GM18519 (cell line): ENCODE measurements at regions not wholly inside any gene's neighbourhood (a gene's known extent, or its start where the extent isn't known, plus 50 kb on each side); places are given as distances from the start of the nearest gene placed in this dataset.
"Not testable (repeated sequence)": the region's sequence is repeated elsewhere in the genome, so short reads cannot be mapped to it uniquely, and the experiment has no call there.

Source experiments
- ATAC-seq: cut with Tn5 transposase; IDR thresholded peaks from one replicate; pipeline ENCODE4 v1.9.1; 2021; ENCODE audit warnings: mild to moderate bottlenecking, moderate library complexity; ENCODE audit not compliant: unreplicated experiment, low FRiP score

GRCh38 chr2:52445686-52446085 is 1321.9 kb upstream of the CHAC2 start:
- no peak for ATAC-seq

GRCh38 chr2:52431352-52431760 is 1336.2 kb upstream of the CHAC2 start:
- no peak for ATAC-seq

GRCh38 chr2:52429740-52430139 is 1337.9 kb upstream of the CHAC2 start:
- no peak for ATAC-seq

- no peak for ATAC-seq
Measured at GRCh38 chr2:52429171-52429570, 1338.4 kb upstream of the CHAC2 start.

GRCh38 chr2:52428224-52428623 is 1339.4 kb upstream of the CHAC2 start:
- ATAC-seq, result no peak

- no peak for ATAC-seq
Measured at GRCh38 chr2:52423655-52424054, 1343.9 kb upstream of the CHAC2 start.

GRCh38 chr2:52423111-52423510 is 1344.5 kb upstream of the CHAC2 start:
- no peak for ATAC-seq

- no peak for ATAC-seq
Measured at GRCh38 chr2:52416340-52416739, 1351.3 kb upstream of the CHAC2 start.

DNA sequence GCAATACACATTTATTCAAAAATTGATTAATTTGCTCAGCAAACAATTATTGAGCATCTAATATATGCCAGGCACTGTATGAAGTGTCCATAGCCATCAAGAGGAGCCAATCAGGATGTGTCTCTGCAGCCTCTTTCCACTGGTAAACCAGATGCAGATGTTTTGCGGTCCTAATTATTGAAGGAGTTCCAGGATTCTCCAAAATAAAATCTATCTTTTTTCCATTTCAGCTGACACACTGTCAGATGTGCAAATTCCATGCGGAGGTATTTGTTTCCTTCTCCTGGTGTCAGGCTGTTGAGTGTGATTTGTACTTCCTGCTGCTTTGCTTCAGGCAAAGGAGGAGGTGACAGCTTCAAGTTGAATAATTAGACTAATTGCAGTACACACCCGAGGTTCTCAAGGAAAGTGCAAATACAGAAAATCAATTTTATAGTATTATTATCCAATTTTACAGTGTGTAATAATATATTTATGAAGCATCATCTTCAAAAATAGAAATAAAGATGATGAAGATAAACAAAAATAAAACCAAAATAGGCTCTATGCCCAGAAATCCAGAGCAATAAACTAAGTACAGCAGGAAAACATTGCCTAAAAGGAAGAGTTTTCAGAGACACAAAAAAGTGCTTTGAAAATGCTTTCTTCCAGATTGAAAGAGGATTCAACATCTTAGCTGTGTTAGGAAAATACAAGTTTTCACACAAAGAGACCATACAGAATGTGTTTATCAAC is 1352.9 kb upstream of the CHAC2 start:
- no peak for ATAC-seq

DNA sequence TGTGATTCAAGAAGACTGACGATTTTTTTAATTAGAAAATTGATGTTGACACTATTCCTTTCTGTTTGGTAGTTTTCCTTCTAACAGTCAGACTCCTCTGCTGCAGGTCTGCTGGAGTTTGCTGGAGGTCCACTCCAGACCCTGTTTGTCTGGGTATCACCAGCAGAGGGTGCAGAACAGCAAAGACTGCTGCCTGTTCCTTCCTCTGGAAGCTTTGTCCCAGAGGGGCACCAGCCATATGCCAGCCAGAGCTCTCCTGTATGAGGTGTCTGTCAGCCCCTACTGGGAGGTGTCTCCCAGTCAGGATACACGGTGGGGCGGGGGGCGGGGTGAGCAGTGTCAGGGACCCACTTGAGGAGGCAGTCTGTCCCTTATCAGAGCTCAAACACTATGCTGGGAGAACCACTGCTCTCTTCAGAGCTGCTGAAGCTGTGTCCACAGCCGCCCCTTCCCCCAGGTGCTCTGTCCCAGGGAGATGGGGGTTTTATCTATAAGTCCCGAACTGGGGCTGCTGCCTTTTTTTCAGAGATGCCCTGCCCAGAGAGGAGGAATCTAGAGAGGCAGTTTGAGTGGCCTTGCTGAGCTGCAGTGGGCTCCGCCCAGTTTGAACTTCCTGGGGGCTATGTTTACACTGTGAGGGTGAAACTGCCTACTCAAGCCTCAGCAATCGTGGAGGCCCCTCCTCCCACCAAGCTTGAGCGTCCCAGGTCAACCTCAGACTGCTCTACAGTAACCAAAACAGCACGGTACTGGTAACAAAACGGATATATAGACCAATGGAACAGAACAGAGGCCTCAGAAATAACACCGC is 1358.1 kb upstream of the CHAC2 start:
- not testable (repeated sequence) for ATAC-seq

- ATAC-seq, result no peak
Measured at GRCh38 chr2:52405980-52406379, 1361.6 kb upstream of the CHAC2 start.

- no peak for ATAC-seq
Measured at GRCh38 chr2:52404866-52405265, 1362.7 kb upstream of the CHAC2 start.

GRCh38 chr2:52404046-52404445 is 1363.6 kb upstream of the CHAC2 start:
- ATAC-seq, result no peak

DNA sequence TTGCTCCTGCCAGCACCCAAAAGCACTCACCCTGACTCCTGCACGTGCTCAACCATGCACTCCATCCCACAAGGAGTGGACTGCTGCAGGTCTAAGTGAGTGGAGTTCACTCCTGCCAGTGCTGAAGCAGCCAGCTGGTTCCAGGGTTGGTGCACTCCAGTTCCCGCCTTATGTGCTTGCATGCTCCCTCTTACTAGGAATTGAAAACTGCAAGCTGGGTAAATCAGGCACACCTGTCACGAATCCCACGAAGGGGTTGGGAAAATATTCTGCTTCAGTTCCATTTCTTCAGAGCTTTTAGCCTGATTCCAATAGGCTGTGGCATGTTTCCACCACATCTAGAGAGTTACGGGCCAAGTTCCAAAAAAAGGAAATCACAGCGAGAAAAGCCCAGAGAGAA is 1365.5 kb upstream of the CHAC2 start:
- no peak for ATAC-seq

DNA sequence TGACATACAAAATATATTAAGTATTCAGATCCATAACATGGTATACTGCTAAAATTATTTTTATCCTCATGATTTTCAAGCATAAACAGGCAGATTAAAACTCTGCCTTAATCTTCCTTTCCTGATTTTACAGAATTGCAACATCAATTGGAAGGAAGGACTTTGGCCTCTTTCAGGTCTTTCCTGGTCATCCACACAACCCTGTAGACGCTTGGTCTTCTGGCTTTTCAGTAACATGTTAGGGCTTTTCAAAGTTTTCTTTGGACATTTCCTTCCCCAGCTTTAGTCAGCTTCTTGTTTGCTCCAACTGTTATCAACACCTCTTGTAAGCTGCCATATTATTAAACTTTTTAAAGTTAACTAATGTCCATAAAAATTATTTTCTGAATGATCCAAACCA is 1364.9 kb upstream of the NRXN1 start:
- no peak for ATAC-seq

- ATAC-seq, result no peak
Measured at GRCh38 chr2:52395912-52396311, 1364.0 kb upstream of the NRXN1 start.

GRCh38 chr2:52391621-52392020 is 1359.7 kb upstream of the NRXN1 start:
- no peak for ATAC-seq

- ATAC-seq, result no peak
Measured at GRCh38 chr2:52390651-52391050, 1358.7 kb upstream of the NRXN1 start.

DNA sequence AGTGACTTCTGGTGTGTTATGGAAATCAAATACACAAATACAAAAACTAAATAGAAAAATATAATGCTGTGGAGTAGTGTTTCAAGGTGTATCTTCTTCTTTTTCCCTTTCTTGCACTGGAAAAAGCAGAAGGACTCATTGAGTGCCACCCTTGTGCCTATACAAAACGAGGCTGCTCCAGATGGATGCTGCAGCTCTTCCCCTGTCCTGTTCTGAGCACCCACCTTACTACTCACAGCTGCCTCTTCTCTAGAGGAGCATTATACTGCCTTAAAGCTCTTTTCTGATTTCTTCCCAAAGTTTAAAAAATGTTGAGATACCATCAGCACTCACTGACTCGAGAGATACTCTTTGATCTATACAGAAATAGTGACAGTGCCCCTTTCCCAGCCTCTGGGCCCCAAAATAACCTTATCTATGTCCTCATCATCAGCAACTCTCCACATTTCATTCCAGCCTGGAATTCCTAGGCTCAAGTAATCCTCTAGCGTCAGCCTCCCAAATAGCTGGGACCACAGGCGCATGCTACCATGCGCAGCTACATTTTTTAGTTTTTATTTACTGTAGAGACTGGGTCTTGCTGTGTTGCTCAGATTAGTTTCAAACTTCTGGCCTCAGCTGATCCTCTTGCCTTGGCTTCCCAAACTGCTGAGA is 1356.1 kb upstream of the NRXN1 start:
- no peak for ATAC-seq

DNA sequence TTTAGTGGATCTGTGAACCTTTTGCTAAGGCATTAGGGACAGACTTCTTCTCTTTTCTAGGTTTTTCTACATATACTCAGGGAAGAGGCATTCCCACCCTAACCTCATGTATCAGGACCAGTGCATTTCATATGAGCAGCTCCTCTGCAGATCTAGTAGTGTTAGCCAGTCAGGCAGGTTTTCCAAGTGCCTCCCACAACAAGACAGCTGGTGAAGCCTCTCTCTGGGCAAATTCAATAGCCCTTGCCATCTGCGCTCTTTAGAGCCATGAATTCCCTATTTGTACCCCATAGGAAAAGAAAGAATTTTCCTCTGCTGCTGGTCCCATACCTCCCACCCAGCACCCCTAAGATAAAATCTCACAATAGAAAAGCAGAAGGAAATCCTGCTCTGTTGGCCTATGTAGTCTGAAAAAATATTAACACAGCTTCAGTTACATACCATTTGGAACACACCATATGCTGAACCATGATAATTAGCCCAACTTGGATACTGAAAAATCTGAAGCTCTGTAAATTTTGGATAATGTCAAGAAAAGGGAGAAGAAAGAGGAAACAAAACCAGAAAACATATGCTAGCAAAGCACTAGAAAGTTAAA is 1354.6 kb upstream of the NRXN1 start:
- no peak for ATAC-seq

- ATAC-seq, result no peak
Measured at GRCh38 chr2:52383541-52383940, 1351.6 kb upstream of the NRXN1 start.
